GM23338 (cell line): ENCODE measurements at regions not wholly inside any gene's neighbourhood (a gene's known extent, or its start where the extent isn't known, plus 50 kb on each side); places are given as distances from the start of the nearest gene placed in this dataset.

ENCODE experiments used
- ATAC-seq: fragments of 200-7000 bp; cut with Tn5 transposase; 3 replicates; pipeline ENCODE4 v1.9.1; 2020
- DNase-seq: peaks from one replicate; pipeline ENCODE4 v3.0.0-alpha.2; 2015; ENCODE audit warnings: low spot score
- H2AFZ ChIP-seq: fragments of 200-600 bp; sonication (generic); 2 replicates; pipeline ENCODE4 v1.8.0; 2016; ENCODE audit warnings: antibody characterized with exemption, mild to moderate bottlenecking, moderate library complexity
- H3F3A ChIP-seq: fragments of 200-600 bp; sonication (generic); replicated peaks from 2 replicates; pipeline ENCODE4 v1.8.0; 2017; ENCODE audit warnings: antibody characterized with exemption, mixed run types, low read depth
- H3K27ac ChIP-seq: fragments of 200-600 bp; sonication (generic); 2 replicates; pipeline ENCODE4 v1.6.1; 2016; ENCODE audit warnings: low read depth
- H3K27me3 ChIP-seq: fragments of 200-600 bp; sonication (generic); 2 replicates; pipeline ENCODE4 v1.8.0; 2016; ENCODE audit warnings: mild to moderate bottlenecking, mixed run types, moderate library complexity; ENCODE audit not compliant: insufficient read depth
- H3K36me3 ChIP-seq: fragments of 200-600 bp; sonication (generic); 2 replicates; pipeline ENCODE4 v1.8.0; 2016; ENCODE audit warnings: mild to moderate bottlenecking; ENCODE audit not compliant: insufficient read depth
- H3K4me1 ChIP-seq: fragments of 200-600 bp; sonication (generic); 2 replicates; pipeline ENCODE4 v1.8.0; 2016; ENCODE audit warnings: mild to moderate bottlenecking, moderate library complexity; ENCODE audit not compliant: insufficient read depth
- H3K4me2 ChIP-seq: fragments of 200-600 bp; sonication (generic); 2 replicates; pipeline ENCODE4 v1.7.1; 2017; ENCODE audit warnings: mixed run types
- H3K4me3 ChIP-seq: fragments of 200-600 bp; sonication (generic); 2 replicates; pipeline ENCODE4 v1.6.1; 2016; ENCODE audit warnings: mixed run types
- H3K79me2 ChIP-seq: fragments of 200-600 bp; sonication (generic); replicated peaks from 2 replicates; pipeline ENCODE4 v1.8.0; 2017; ENCODE audit warnings: mild to moderate bottlenecking; ENCODE audit not compliant: insufficient read depth
- H3K9me2 ChIP-seq: fragments of 200-600 bp; sonication (generic); 2 replicates; pipeline ENCODE4 v1.8.0; 2017; ENCODE audit not compliant: insufficient read depth
- H4K20me1 ChIP-seq: fragments of 200-600 bp; sonication (generic); replicated peaks from 2 replicates; pipeline ENCODE4 v1.8.0; 2017; ENCODE audit warnings: mild to moderate bottlenecking; ENCODE audit not compliant: insufficient read depth
- H3K27ac Mint-ChIP-seq: 2 replicates; pipeline ENCODE4 v1.8.0; 2020; ENCODE audit warnings: inconsistent platforms, mild to moderate bottlenecking, moderate library complexity, mixed read lengths
- H3K27me3 Mint-ChIP-seq: 3 replicates; pipeline ENCODE4 v1.8.0; 2022; ENCODE audit warnings: low read depth, mild to moderate bottlenecking, moderate library complexity, mixed read lengths, inconsistent platforms; ENCODE audit not compliant: insufficient read depth, poor library complexity
- H3K36me3 Mint-ChIP-seq: 3 replicates; pipeline ENCODE4 v1.8.0; 2021; ENCODE audit warnings: low read depth, mild to moderate bottlenecking, inconsistent platforms, moderate library complexity, mixed read lengths
- H3K4me1 Mint-ChIP-seq: 3 replicates; pipeline ENCODE4 v1.8.0; 2020; ENCODE audit warnings: mild to moderate bottlenecking, inconsistent platforms, mixed read lengths
- H3K4me3 Mint-ChIP-seq: 3 replicates; pipeline ENCODE4 v1.8.0; 2021; ENCODE audit warnings: moderate library complexity, mild to moderate bottlenecking, inconsistent platforms, mixed read lengths
- H3K9me3 Mint-ChIP-seq: 3 replicates; pipeline ENCODE4 v1.8.0; 2020; ENCODE audit warnings: moderate library complexity, mild to moderate bottlenecking, inconsistent platforms, mixed read lengths
- CREB1 ChIP-seq: fragments of 250-450 bp; sonication (Bioruptor Pico); IDR thresholded peaks from 2 replicates; pipeline ENCODE4 v1.5.0; 2020; ENCODE audit warnings: low read depth, mild to moderate bottlenecking, moderate library complexity
- CTCF ChIP-seq, 2 experiments: fragments of 200-600 bp in 1 of 2; sonication (generic) in 1 of 2; conservative IDR thresholded peaks; 2 replicates each; pipeline versions ENCODE4 v1.5.1 to v1.6.1; 2016 to 2017; ENCODE audit warnings: antibody characterized with exemption in 2 of 2, low read depth in 2 of 2, mild to moderate bottlenecking in 2 of 2, moderate library complexity in 1 of 2
- EZH2 ChIP-seq: fragments of 200-600 bp; sonication (generic); IDR thresholded peaks from one replicate; pipeline ENCODE4 v1.8.0; 2017; ENCODE audit warnings: antibody characterized with exemption, mild to moderate bottlenecking, low read depth; ENCODE audit not compliant: unreplicated experiment
- EZH2phosphoT487 ChIP-seq: fragments of 200-600 bp; sonication (generic); IDR thresholded peaks from one replicate; pipeline ENCODE4 v1.8.1; 2018; ENCODE audit warnings: antibody characterized with exemption; ENCODE audit not compliant: unreplicated experiment
- JUNB ChIP-seq: IDR thresholded peaks from one replicate; pipeline ENCODE4 v1.6.1; 2016; ENCODE audit warnings: antibody characterized with exemption; ENCODE audit not compliant: unreplicated experiment
- POLR2AphosphoS5 ChIP-seq: IDR thresholded peaks from 2 replicates; pipeline ENCODE4 v1.6.1; 2016; ENCODE audit warnings: antibody characterized with exemption, low read depth
- STAT1 ChIP-seq: IDR thresholded peaks from one replicate; pipeline ENCODE4 v1.6.1; 2016; ENCODE audit warnings: antibody characterized with exemption; ENCODE audit not compliant: unreplicated experiment

GRCh38 chr1:238790882-238791281 is 595.5 kb upstream of the CHRM3 start:
- Histone ChIP-seq H3K27me3 (no peaks in the 10 kb centered on the region), H3K4me1 (no peaks in the 10 kb centered on the region), H3K79me2 (no peaks in the 10 kb centered on the region), H4K20me1 (no peaks in the 10 kb centered on the region), H3K9me2 (no peaks in the 10 kb centered on the region; the same call in 1 of the 2 replicates), H3K27ac (no peak overlapping the region), H2AFZ (0 out of 2 replicates have a peak overlapping the region, but pooled peaks have one; percentile 63), H3K4me3 (no peak overlapping the region), H3K36me3 (no peaks in the 10 kb centered on the region), H3F3A (no peaks in the 10 kb centered on the region), H3K4me2 (no peak overlapping the region)
- no peak overlapping the region for H3K27ac Mint-ChIP-seq
- TF ChIP-seq STAT1 (no peak), EZH2phosphoT487 (no peak)
- DNase-seq (no peak), ATAC-seq (no peak)
- H3K4me3 Mint-ChIP-seq = no peak overlapping the region
- no peaks in the 10 kb centered on the region for H3K4me1 Mint-ChIP-seq
- no peaks in the 10 kb centered on the region for H3K27me3 Mint-ChIP-seq
- H3K36me3 Mint-ChIP-seq = no peaks in the 10 kb centered on the region
- no peaks in the 10 kb centered on the region; the same call in 2 of the 3 replicates for H3K9me3 Mint-ChIP-seq

- DNase-seq = peak; percentile 51
- Histone ChIP-seq H3K4me1 (no peaks in the 10 kb centered on the region), H3K27me3 (no peaks in the 10 kb centered on the region), H2AFZ (peak overlapping the region; percentile 77), H3K27ac (no peak overlapping the region), H3K4me2 (no peak overlapping the region), H3K36me3 (no peaks in the 10 kb centered on the region), H3K79me2 (no peaks in the 10 kb centered on the region), H3K9me2 (no peaks in the 10 kb centered on the region; the same call in 1 of the 2 replicates), H3K4me3 (no peak overlapping the region), H4K20me1 (no peaks in the 10 kb centered on the region), H3F3A (no peaks in the 10 kb centered on the region)
- Mint-ChIP-seq H3K36me3 (no peaks in the 10 kb centered on the region), H3K9me3 (no peaks in the 10 kb centered on the region; the same call in 2 of the 3 replicates), H3K4me3 (no peak overlapping the region), H3K27me3 (no peaks in the 10 kb centered on the region), H3K27ac (no peak overlapping the region), H3K4me1 (no peaks in the 10 kb centered on the region)
- TF ChIP-seq EZH2 (no peak), EZH2phosphoT487 (no peak), CTCF (conservative IDR thresholded peaks at IDR 0.05; ENCODE audit: low read depth in 2 of 2) (peak; percentile 42 to 73)
- peak; percentile 51; the same call in 2 of the 3 replicates for ATAC-seq
Observed at GRCh38 chr1:238789916-238790667, 596.3 kb upstream of the CHRM3 start.

- no peaks in the 10 kb centered on the region for H3K4me1 ChIP-seq
- no peak for ATAC-seq
- no peak for DNase-seq
- H3K27ac ChIP-seq = no peak overlapping the region
- H3F3A ChIP-seq = no peaks in the 10 kb centered on the region
- Mint-ChIP-seq H3K27me3 (no peaks in the 10 kb centered on the region), H3K27ac (no peak overlapping the region), H3K4me1 (no peaks in the 10 kb centered on the region), H3K9me3 (no peaks in the 10 kb centered on the region), H3K36me3 (no peaks in the 10 kb centered on the region), H3K4me3 (no peak overlapping the region)
- H4K20me1 ChIP-seq = no peaks in the 10 kb centered on the region
- no peaks in the 10 kb centered on the region for H3K36me3 ChIP-seq
- H3K4me2 ChIP-seq = no peak overlapping the region
- no peaks in the 10 kb centered on the region for H3K27me3 ChIP-seq
- no peaks in the 10 kb centered on the region for H3K79me2 ChIP-seq
- H2AFZ ChIP-seq = no peak overlapping the region
- H3K4me3 ChIP-seq = no peak overlapping the region
- no peaks in the 10 kb centered on the region for H3K9me2 ChIP-seq
- TF ChIP-seq JUNB (no peak), CREB1 (CRISPR knock-in tag) (no peak), POLR2AphosphoS5 (no peak), STAT1 (no peak), CTCF (conservative IDR thresholded peaks at IDR 0.05; ENCODE audit: low read depth in 2 of 2) (no peak)
Observed at GRCh38 chr1:238787471-238787870, 598.9 kb upstream of the CHRM3 start.
